GM18505 (cell line): ENCODE measurements at regions not wholly inside any gene's neighbourhood (a gene's known extent, or its start where the extent isn't known, plus 50 kb on each side); places are given as distances from the start of the nearest gene placed in this dataset.

Experiments
- ATAC-seq: cut with Tn5 transposase; IDR thresholded peaks from one replicate; pipeline ENCODE4 v1.9.1; 2021; ENCODE audit not compliant: unreplicated experiment
- POLR2A ChIP-seq: IDR thresholded peaks from 4 replicates; pipeline ENCODE4 v1.6.1; 2011; ENCODE audit warnings: borderline replicate concordance; ENCODE audit not compliant: insufficient read depth, insufficient read length; ENCODE audit errors: extremely low read depth

DNA sequence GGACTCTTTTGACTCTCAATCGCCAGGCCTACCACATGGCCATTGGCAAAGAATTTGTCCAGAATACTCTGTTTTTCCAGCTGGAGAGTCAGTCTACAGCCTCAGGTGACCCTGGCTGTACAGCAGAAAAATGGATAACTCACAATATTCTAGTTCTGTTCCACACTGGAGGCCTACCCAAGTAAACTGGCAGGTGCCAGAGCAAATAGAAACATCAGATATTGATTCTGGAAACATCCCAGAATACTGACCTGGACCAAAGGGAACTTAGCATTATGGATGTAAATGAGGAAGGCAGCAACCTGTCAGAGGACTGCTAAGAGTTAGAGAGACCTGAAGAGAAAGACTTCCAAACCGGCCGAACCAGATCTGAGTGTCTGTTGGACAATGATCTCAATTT lies 147.9 kb upstream of the SMAD1 start:
- no peak for ATAC-seq
- TF ChIP-seq POLR2A: no peak

DNA sequence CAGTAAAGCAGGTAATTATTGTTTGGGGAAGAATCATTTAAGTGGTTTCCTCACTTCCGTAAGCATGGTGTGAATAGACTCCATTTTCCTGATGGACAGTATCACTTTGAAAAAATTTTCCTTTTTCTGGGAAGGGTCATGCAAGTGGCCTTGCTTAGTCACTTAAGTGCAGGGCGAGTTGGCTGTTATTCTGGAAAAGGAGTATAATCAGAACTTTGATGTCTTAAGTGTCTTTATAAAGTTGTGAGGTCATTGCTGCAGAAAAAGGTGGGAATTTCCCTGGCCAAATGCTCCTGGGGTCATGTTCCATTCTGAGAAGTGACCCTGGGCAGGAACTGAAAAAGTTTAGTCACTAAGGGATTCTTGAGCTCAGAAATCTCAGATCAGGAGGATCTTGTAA lies 146.1 kb upstream of the OTUD4 start:
- ATAC-seq: no peak
- no peak for TF ChIP-seq POLR2A

DNA sequence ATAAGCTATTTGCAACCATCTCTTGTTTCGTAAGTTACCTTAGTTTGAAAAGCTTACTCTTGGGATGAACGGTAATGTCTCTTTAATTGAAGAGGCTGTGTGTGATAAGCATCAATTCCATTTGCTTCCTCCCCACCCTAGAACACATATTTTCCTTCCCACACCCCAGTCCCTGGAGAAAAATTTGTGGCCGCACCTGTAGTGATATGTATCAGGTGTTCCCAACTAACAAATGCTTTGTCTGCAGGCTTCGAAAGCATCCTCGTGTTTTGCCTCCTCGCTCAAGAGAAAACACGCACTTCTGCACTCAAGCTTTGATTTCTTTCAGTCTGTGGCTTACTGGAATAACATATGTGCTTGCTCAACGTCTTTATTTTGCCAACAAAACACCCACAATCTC lies 143.8 kb upstream of the OTUD4 start:
- TF ChIP-seq POLR2A: no peak
- ATAC-seq: no peak

DNA sequence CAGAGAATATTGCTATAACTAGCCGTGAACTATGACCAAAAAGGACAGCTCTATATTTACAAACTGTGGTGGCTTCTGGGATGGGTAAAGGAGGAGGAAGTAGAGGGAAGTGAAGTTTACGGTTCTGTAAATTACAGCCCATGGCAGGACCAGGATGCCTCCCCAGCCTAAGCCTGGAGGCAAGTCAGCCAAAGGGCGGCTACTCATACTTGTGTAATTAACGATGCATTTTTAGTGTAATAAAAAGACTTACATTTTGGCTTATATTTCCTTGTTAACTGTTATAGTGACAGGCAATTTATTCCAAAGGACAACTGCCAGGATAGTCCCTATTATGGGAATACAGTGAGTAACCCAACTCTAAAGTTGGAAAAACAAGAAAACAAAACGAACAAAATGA lies 139.9 kb upstream of the OTUD4 start:
- no peak for TF ChIP-seq POLR2A
- ATAC-seq: no peak

DNA sequence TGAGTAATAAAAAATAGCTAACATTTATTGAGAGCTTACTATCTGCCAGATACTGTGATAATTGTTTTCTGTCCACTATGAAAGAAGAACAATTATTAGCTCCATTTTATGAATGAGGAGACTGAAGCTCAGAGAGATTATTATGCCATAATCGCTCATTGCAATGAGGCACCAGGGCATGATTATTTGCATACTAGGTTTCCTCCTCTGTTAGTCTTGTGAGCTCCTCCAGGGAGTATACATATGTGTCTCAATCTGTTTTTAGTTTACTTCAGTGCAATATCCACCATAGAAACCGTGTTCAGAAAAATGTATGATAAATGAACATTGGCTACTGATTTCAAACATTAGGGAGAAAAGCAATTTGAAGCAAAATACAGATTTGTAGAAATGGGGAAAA lies 139.4 kb upstream of the OTUD4 start:
- TF ChIP-seq POLR2A: no peak
- no peak for ATAC-seq

DNA sequence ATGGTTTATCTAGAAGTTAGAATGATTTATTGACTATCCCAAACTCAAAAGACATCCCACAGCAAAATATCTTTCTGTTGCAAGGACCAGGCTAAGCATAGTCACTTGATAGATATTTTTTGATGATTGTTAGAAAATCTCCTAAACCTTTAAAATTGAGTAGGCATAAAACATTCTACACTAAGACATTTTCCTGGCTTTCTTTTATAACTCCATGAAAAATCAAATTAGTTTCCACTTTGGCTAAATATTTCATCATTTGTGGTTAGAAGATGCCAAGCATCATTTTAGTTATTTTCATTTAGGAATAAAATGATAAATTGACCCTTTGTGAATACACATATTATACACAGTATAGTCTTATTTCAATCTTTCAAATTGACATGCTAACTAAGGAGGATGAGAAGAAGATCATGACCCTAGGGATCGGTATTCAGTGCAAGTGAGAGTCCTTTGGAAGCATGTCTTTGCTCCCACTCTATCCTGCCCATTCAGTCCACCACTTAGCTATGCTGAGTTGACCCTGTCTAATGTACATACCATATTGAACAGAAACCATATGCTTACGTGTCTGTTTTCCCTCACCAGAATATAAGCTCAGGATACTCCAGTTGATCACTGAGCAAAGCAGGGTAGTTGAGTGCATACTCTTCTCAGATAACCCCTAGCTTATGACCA lies 136.6 kb upstream of the OTUD4 start:
- TF ChIP-seq POLR2A: no peak
- no peak for ATAC-seq

DNA sequence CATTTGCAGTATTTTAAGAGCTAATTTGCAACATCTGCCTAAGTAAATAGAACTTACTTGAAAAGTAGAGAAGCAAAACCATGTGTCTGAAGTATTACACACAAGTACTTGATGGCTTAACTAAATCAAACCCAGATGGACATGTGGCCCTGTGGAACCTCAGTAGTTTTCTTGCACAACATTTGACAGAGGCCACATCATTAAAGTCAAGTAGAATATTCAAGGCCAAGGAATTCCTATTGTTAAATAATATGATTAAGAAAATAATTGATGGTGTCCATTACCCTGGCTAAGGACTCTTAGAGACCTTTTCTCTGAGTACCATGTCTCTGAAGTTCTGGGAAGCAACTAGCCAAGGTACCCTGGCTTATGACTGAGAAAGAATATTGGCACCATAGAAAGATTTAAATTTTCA lies 135.4 kb upstream of the OTUD4 start:
- no peak for ATAC-seq
- TF ChIP-seq POLR2A: no peak

DNA sequence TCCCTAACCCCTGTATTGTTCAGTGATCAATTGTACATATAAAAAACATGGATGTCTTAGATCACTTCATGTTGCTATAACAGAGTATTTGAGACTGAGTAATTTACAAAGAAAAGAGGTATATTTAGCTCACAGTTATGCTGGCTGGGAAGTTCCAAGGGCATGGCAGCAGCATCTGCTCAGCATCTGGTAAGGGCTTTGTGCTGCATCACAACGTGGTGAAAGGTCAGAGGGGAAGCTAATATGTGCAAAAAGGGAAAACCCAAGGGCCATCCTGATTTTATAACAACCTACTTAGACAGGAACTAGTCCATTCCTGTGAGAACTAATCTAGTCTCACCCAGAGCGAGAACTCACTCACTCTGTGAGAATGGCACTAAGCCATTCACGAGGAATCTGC lies 128.2 kb upstream of the OTUD4 start:
- TF ChIP-seq POLR2A: no peak
- ATAC-seq: no peak

DNA sequence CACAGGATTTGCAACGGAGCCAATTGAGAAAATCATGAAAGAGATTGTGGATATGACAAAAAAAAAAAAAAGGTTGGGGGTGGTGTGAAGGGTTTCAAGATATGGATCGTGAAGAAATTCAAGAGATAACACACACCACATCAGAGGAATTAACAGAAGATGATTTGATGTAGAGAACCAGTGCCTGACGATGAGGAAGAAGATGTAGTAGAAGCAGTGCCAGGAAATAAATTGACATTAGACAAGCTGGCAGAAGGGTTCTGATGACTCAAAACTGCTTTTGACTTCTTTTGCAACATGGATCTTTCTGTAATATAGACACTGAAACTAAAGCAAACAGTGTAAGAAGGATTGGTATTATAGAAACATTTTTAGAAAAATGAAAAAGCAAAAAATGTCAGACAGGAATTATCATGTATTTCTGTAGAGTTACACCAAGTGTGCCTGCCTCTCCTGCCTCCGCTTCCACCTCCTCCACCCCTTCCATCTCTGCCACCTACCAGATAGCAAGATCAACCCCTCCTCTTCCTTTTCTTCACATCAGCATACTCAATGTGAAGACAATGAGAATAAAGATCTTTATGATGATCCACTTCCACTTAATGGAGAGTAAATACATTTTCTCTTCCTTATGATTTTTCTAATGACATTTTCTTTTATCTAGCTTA lies 127.5 kb upstream of the OTUD4 start:
- ATAC-seq: no peak
- no peak for TF ChIP-seq POLR2A

DNA sequence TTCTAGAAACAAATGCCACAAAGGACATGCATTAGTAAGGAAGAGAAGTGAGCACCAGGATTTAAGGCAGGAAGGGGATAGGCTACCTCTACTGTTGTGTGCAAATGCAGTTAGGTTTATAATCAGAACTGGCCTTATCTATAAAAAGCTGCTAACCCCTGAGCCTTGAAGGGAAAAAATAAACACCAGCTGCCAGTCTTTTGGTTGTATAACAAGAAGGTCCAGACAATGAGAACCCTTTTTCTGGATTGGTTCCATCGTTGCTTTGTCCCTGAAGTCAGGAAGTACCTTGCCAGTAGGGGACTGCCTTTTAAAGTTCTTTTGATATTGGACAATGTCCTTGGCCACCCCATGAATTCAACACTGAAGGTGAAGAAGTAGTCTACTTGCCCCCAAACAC lies 126.7 kb upstream of the OTUD4 start:
- TF ChIP-seq POLR2A: no peak

DNA sequence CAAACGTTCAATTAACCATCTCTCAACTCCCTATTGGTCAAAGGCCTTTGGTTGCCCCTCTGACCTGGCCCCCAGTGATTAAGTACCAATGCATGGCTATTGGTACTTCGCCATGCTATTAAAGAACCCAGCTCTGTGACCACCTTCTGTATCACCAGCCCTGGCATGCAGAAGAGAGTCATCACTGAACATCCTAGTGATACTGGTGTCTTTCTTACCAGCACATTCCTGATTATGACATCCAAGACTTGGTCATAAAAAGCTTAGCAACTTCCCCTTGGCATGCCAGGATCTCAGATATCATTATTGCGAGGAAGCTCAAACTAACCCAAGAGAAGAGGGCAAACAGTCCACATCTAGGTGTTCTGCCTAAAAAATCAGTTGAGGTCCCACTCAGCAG lies 122.3 kb upstream of the OTUD4 start:
- no peak for ATAC-seq
- TF ChIP-seq POLR2A: no peak

More for the DNA sequence above, 126.7 kb upstream of the OTUD4 start:
- no peak for ATAC-seq

DNA sequence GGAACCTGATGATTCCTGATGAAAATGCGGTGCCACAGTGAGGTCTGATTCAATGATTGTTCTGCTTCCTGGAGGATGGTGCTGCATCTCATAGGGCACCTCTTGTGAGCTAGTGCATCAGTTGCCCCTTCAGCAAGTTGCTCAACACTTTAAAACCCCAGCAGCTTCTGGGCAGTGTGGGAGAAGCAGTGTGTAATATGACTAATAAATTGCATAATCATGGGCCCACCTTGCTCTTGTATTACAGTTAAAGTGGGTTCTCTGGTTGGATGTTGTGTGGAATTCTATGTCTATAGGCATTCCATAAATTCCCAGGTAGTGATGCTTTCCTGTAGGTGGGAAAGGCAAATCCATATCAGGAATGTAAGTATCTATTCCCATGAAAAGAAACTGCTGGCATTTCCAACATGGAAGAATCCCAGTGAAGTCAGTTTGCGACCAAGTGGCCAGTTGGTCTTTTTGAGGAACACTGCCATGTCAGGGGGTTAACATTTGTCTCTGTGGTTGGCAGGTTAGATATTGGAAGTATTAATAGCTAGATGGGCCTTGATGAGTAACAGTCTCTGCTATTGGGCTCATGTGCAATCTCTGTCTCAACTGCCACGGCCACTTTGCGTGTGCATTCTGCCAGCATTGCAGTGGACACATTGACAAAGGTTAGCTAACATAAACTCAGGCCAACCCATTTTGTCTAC lies 121.1 kb upstream of the OTUD4 start:
- ATAC-seq: no peak

DNA sequence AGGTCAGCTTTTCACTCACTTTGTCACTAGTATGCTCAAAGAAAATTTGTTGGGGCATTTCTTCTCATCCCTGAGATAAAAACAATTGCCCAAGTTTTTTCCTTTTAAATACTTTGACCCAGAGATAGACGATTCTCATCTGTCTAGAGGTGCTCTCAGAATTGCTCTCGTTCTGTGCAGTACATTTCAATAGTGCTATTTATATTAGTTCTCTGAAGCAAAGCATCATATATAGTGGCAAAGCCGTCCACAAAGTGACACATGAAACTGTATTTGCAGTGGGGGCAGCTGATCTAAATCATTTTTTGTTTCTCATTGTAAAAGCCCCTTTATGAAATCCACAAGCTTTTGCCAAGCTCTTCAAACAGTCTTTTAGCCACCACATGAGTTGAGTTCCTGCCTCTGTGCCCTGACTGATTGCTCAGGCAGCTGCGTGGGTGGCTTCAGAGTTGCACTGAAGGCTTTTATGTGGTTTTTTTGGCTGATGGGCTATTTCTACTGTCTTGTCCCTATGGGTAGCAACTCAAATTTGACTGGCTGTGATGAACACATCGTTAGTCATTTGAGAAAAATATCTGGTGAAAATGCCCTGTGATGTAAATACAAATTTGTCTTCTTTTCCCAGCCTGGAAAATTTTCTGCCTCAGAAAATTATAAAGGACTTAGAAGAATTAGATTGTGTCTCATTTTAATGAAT lies 119.1 kb upstream of the OTUD4 start:
- ATAC-seq: peak; percentile 97
- TF ChIP-seq POLR2A: no peak

More for the DNA sequence above, 121.1 kb upstream of the OTUD4 start:
- no peak for TF ChIP-seq POLR2A
